HepG2 (cell line): ENCODE measurements at regions not wholly inside any gene's neighbourhood (a gene's known extent, or its start where the extent isn't known, plus 50 kb on each side); places are given as distances from the start of the nearest gene placed in this dataset.

Experiments used
- ATAC-seq: fragments of 200-7000 bp; cut with Tn5 transposase; 3 replicates; pipeline ENCODE4 v1.9.1; 2020; ENCODE audit warnings: mild to moderate bottlenecking, moderate library complexity
- BruUV-seq: library from RNA; stranded (reverse); fragments of 400-500 nt; replicated peaks from 2 replicates; lab custom pipeline; 2021; lab: Mats Ljungman, UMichigan
- CTCF ChIA-PET: fragments of 300-600 bp; formaldehyde crosslinking; extraction: SDS; loops from one replicate; lab custom pipeline; 2021; ENCODE audit warnings: low total read pairs, inconsistent platforms, low intra/inter-chr PET ratio; lab: Yijun Ruan, JAX
- POLR2A ChIA-PET: fragments of 350-600 bp; sonication (Branson Sonifier 250); formaldehyde crosslinking; loops from one replicate; lab custom pipeline; 2020; ENCODE audit warnings: antibody characterized with exemption, inconsistent platforms; lab: Yijun Ruan, JAX
- DNase-seq: peaks from one replicate; pipeline ENCODE4 v3.0.0-alpha.2; 2015; ENCODE audit warnings: low spot score
- FAIRE-seq: peaks from 3 replicates; lab custom pipeline; 2011; peaks lifted over from hg19 to GRCh38; lab: Jason Lieb, UNC
- H2AFZ ChIP-seq: one replicate; pipeline ENCODE4 v1.6.1; 2011; ENCODE audit warnings: low read length, inconsistent platforms
- H3K27ac ChIP-seq: fragments of 300-600 bp; 3 replicates; pipeline ENCODE4 v1.8.0; 2011; ENCODE audit warnings: mixed run types, mild to moderate bottlenecking, mixed read lengths, low read length, inconsistent platforms; ENCODE audit not compliant: insufficient read depth; ENCODE audit errors: extremely low read length
- H3K27me3 ChIP-seq, 2 experiments: fragments of 200-600 bp in 1 of 2; 2 replicates in 1 of 2; 3 replicates in 1 of 2; pipeline versions ENCODE4 v1.6.0 to v1.8.0; 2011; ENCODE audit warnings: low read length in 2 of 2, mild to moderate bottlenecking in 2 of 2, moderate library complexity in 2 of 2, inconsistent platforms in 1 of 2; ENCODE audit not compliant: insufficient read depth in 2 of 2, control insufficient read depth in 1 of 2
- H3K36me3 ChIP-seq, 2 experiments: fragments of 200-600 bp in 1 of 2; replicated peaks in 1 of 2; 2 replicates in 1 of 2; 3 replicates in 1 of 2; pipeline versions ENCODE4 v1.5.1 to v1.8.0; 2011; ENCODE audit warnings: low read length in 2 of 2, inconsistent platforms in 1 of 2; ENCODE audit not compliant: insufficient read depth in 2 of 2, control insufficient read depth in 1 of 2
- H3K4me1 ChIP-seq: 2 replicates; pipeline ENCODE4 v1.5.1; 2012; ENCODE audit warnings: low read length, inconsistent platforms; ENCODE audit not compliant: insufficient read depth
- H3K4me2 ChIP-seq: 2 replicates; pipeline ENCODE4 v1.6.0; 2011; ENCODE audit warnings: low read depth, low read length, inconsistent platforms
- H3K4me3 ChIP-seq, 3 experiments: fragments of 200-600 bp in 1 of 3; sonication (generic), shearing (Covaris generic) in 1 of 3; replicated peaks in 1 of 3; 2 replicates each; pipeline ENCODE4 v1.5.1; 2011 to 2016; ENCODE audit warnings: low read length in 3 of 3, inconsistent platforms in 2 of 3, low read depth in 2 of 3, mild to moderate bottlenecking in 2 of 3, control low read depth in 1 of 3, mixed read lengths in 1 of 3; ENCODE audit not compliant: insufficient read depth in 1 of 3
- H3K79me2 ChIP-seq: one replicate; pipeline ENCODE4 v1.6.1; 2011; ENCODE audit warnings: low read length, inconsistent platforms; ENCODE audit not compliant: insufficient read depth
- H3K9ac ChIP-seq: 2 replicates; pipeline ENCODE4 v1.6.0; 2011; ENCODE audit warnings: mild to moderate bottlenecking, low read depth, low read length, inconsistent platforms; ENCODE audit not compliant: insufficient read depth
- H3K9me3 ChIP-seq: 2 replicates; pipeline ENCODE4 v1.5.1; 2012; ENCODE audit warnings: mild to moderate bottlenecking, low read length
- H4K20me1 ChIP-seq: 2 replicates; pipeline ENCODE4 v1.6.0; 2011; ENCODE audit warnings: inconsistent platforms, mild to moderate bottlenecking, low read length, moderate library complexity; ENCODE audit not compliant: insufficient read depth
- CBFB ChIP-seq: sonication (generic); formaldehyde crosslinking; IDR thresholded peaks from 2 replicates; pipeline ENCODE4 v1.4.0; 2020; ENCODE audit warnings: missing genetic modification reagents
- DZIP1 ChIP-seq: sonication (generic); formaldehyde crosslinking; IDR thresholded peaks from 2 replicates; pipeline ENCODE4 v1.5.0; 2020; ENCODE audit warnings: mild to moderate bottlenecking, missing genetic modification reagents
- HNRNPLL ChIP-seq: fragments of 200-400 bp; formaldehyde crosslinking; IDR thresholded peaks from 2 replicates; pipeline ENCODE4 v1.6.1; 2017; ENCODE audit warnings: mild to moderate bottlenecking, low read depth, low read length; ENCODE audit not compliant: poor library complexity, severe bottlenecking
- MED8 ChIP-seq: sonication (generic); formaldehyde crosslinking; IDR thresholded peaks from 2 replicates; pipeline ENCODE4 v1.8.1; 2023; ENCODE audit warnings: mild to moderate bottlenecking, missing genetic modification reagents; ENCODE audit not compliant: insufficient replicate concordance
- MXD3 ChIP-seq: IDR thresholded peaks from 2 replicates; pipeline ENCODE4 v1.6.1; 2016; ENCODE audit warnings: mild to moderate bottlenecking, missing biosample characterization, missing genetic modification reagents
- NFYC ChIP-seq: IDR thresholded peaks from 2 replicates; pipeline ENCODE4 v1.6.1; 2016; ENCODE audit warnings: missing genetic modification reagents, missing compliant biosample characterization
- PREB ChIP-seq: sonication (generic); formaldehyde crosslinking; IDR thresholded peaks from 2 replicates; pipeline ENCODE4 v1.4.0; 2020; ENCODE audit warnings: missing genetic modification reagents
- SIN3B ChIP-seq: fragments of 150-350 bp; IDR thresholded peaks from 2 replicates; pipeline ENCODE4 v1.6.1; 2014; ENCODE audit warnings: low read length
- SNAPC2 ChIP-seq: sonication (generic); formaldehyde crosslinking; IDR thresholded peaks from 2 replicates; pipeline ENCODE4 v1.8.1; 2022; ENCODE audit warnings: mild to moderate bottlenecking, missing genetic modification reagents
- STAG1 ChIP-seq: sonication (generic); formaldehyde crosslinking; IDR thresholded peaks from 2 replicates; pipeline ENCODE4 v1.4.0; 2020; ENCODE audit warnings: missing genetic modification reagents
- TEF ChIP-seq: sonication (generic); formaldehyde crosslinking; IDR thresholded peaks from 2 replicates; pipeline ENCODE4 v1.5.0; 2020; ENCODE audit warnings: missing genetic modification reagents
- THAP9 ChIP-seq: sonication (generic); formaldehyde crosslinking; IDR thresholded peaks from 2 replicates; pipeline ENCODE4; 2020; ENCODE audit warnings: missing genetic modification reagents, mild to moderate bottlenecking, borderline replicate concordance
- ZBTB3 ChIP-seq: sonication (generic); formaldehyde crosslinking; IDR thresholded peaks from 2 replicates; pipeline ENCODE4 v1.4.0; 2020; ENCODE audit warnings: low read depth, mild to moderate bottlenecking, moderate library complexity, missing genetic modification reagents, borderline replicate concordance
- ZNF570 ChIP-seq: sonication (generic); formaldehyde crosslinking; IDR thresholded peaks from 2 replicates; pipeline ENCODE4 v1.4.0; 2020; ENCODE audit warnings: mild to moderate bottlenecking, missing genetic modification reagents, borderline replicate concordance
- ZNF580 ChIP-seq: IDR thresholded peaks from 2 replicates; pipeline ENCODE4 v1.6.1; 2016; ENCODE audit warnings: low read depth, borderline replicate concordance
- ZNF615 ChIP-seq: sonication (generic); formaldehyde crosslinking; IDR thresholded peaks from 2 replicates; pipeline ENCODE4 v1.5.0; 2020; ENCODE audit warnings: mild to moderate bottlenecking, missing genetic modification reagents, borderline replicate concordance
- WGBS: methylation state at CpG from one replicate; pipeline ENCODE4 v1.1.6; 2017; ENCODE audit warnings: low lambda C conversion rate; 5-methylcytosine and 5-hydroxymethylcytosine counted together
- in situ Hi-C: cut with HindIII; loops from 2 replicates; pipeline ENCODE4 v1.10.0; 2017; ENCODE audit warnings: low pct_unique_long_range_greater_than_20kb; ENCODE audit not compliant: extremely low pct_ligation_motif_present
- intact Hi-C: fragments of 100-400 bp; cut with micrococcal nuclease; formaldehyde crosslinking; loops from one replicate; pipeline ENCODE4 v1.10.0; 2022; ENCODE audit not compliant: unreplicated experiment

GRCh38 chr4:138868562-138868961 lies 147.0 kb upstream of the NOCT start (continued):
- no peak for TF ChIP-seq ZBTB3 (CRISPR knock-in tag)

GRCh38 chr4:138867404-138867803 lies 148.2 kb upstream of the NOCT start:
- H4K20me1 ChIP-seq = no peaks in the 10 kb centered on the region
- H3K9me3 ChIP-seq = no peaks in the 10 kb centered on the region
- no peak overlapping the region for H3K9ac ChIP-seq
- no peak overlapping the region for H3K4me2 ChIP-seq
- BruUV-seq = no TSS peak
- no peak for FAIRE-seq
- no peak overlapping the region for H2AFZ ChIP-seq
- 9% methylated on average over 6 of the region's 6 CpGs for WGBS
- no peak overlapping the region for H3K27ac ChIP-seq
- no peak overlapping the region for H3K4me3 ChIP-seq
- POLR2A ChIA-PET = no interaction called here
- no peak for TF ChIP-seq HNRNPLL
- TF ChIP-seq ZNF570 = no peak
- no peak for TF ChIP-seq NFYC (CRISPR knock-in tag)
- no peak for TF ChIP-seq SIN3B
- TF ChIP-seq ZNF615 (CRISPR knock-in tag) = no peak
- TF ChIP-seq MXD3 = no peak
- TF ChIP-seq PREB = no peak
- TF ChIP-seq MED8 (CRISPR knock-in tag) = no peak
- no peak for TF ChIP-seq CBFB (CRISPR knock-in tag)
- no peak for TF ChIP-seq TEF (CRISPR knock-in tag)
- no peak for TF ChIP-seq SNAPC2 (CRISPR knock-in tag)
- TF ChIP-seq THAP9 (CRISPR knock-in tag) = no peak
- TF ChIP-seq DZIP1 = no peak
- TF ChIP-seq STAG1 (CRISPR knock-in tag) = no peak
- no peak for TF ChIP-seq ZNF580
- TF ChIP-seq, all 625 proteins: peak for 0
- CTCF ChIA-PET = no interaction called here
- Histone ChIP-seq H3K79me2 (no peaks in the 10 kb centered on the region), H3K36me3 (no peaks in the 10 kb centered on the region), H3K4me1 (no peaks in the 10 kb centered on the region), H3K27me3 (peaks cover 0 to 9% of the 10 kb centered on the region in 2 experiments; a peak in 2 of 5 replicates)
- intact Hi-C loops = no loop called here
- ATAC-seq (no peak), DNase-seq (no peak)
- in situ Hi-C loops = no loop called here
